ENCODE measurements at regions not wholly inside any gene's neighbourhood (a gene's known extent, or its start where the extent isn't known, plus 50 kb on each side); places are given as distances from the start of the nearest gene placed in this dataset.

- POLR2A ChIA-PET = no interaction called here
- no peaks in the 10 kb centered on the region for H3K36me3 Mint-ChIP-seq (ENCODE audit: low read depth)
- H3K27me3 Mint-ChIP-seq = no peaks in the 10 kb centered on the region
- no peak for DNase-seq
- CTCF ChIA-PET = no interaction called here
- H3K9me3 Mint-ChIP-seq = no peaks in the 10 kb centered on the region
- no peak overlapping the region for H3K27ac Mint-ChIP-seq
- no peak overlapping the region for H3K4me3 Mint-ChIP-seq
- H3K4me1 Mint-ChIP-seq = no peaks in the 10 kb centered on the region
Measured at GRCh38 chr2:187918996-187919821, 365.0 kb upstream of the TFPI start.

GRCh38 chr2:187920511-187920910 is 366.3 kb upstream of the TFPI start:
- no peak for DNase-seq
- Mint-ChIP-seq H3K9me3 (no peaks in the 10 kb centered on the region), H3K36me3 (ENCODE audit: low read depth) (no peaks in the 10 kb centered on the region), H3K4me1 (no peaks in the 10 kb centered on the region), H3K27me3 (no peaks in the 10 kb centered on the region), H3K27ac (no peak overlapping the region), H3K4me3 (no peak overlapping the region)
- CTCF ChIA-PET = no interaction called here
- POLR2A ChIA-PET = no interaction called here

GRCh38 chr2:187922846-187923245 is 368.6 kb upstream of the TFPI start:
- H3K9me3 Mint-ChIP-seq = no peaks in the 10 kb centered on the region
- CTCF ChIA-PET = no interaction called here
- DNase-seq = no peak
- H3K36me3 Mint-ChIP-seq (ENCODE audit: low read depth) = no peaks in the 10 kb centered on the region
- H3K27ac Mint-ChIP-seq = no peak overlapping the region
- no peaks in the 10 kb centered on the region for H3K4me1 Mint-ChIP-seq
- H3K4me3 Mint-ChIP-seq = no peak overlapping the region
- POLR2A ChIA-PET = no interaction called here
- H3K27me3 Mint-ChIP-seq = no peaks in the 10 kb centered on the region

GRCh38 chr2:187924293-187924692 is 367.4 kb upstream of the GULP1 start:
- POLR2A ChIA-PET = no interaction called here
- no peak overlapping the region for H3K4me3 Mint-ChIP-seq
- CTCF ChIA-PET = no interaction called here

GRCh38 chr2:187934236-187934635 is 357.4 kb upstream of the GULP1 start:
- no peaks in the 10 kb centered on the region for H3K27me3 Mint-ChIP-seq
- no peak for DNase-seq
- ChIA-PET CTCF (no interaction called here), POLR2A (no interaction called here)
- H3K27ac Mint-ChIP-seq = no peak overlapping the region
- peaks cover 3% of the 10 kb centered on the region for H3K9me3 Mint-ChIP-seq
- no peak overlapping the region for H3K4me3 Mint-ChIP-seq
- H3K4me1 Mint-ChIP-seq = no peaks in the 10 kb centered on the region
- no peaks in the 10 kb centered on the region for H3K36me3 Mint-ChIP-seq (ENCODE audit: low read depth)

More at GRCh38 chr2:187924293-187924692, 367.4 kb upstream of the GULP1 start:
- no peaks in the 10 kb centered on the region for H3K36me3 Mint-ChIP-seq (ENCODE audit: low read depth)
- H3K27ac Mint-ChIP-seq = no peak overlapping the region
- no peak for DNase-seq
- no peaks in the 10 kb centered on the region for H3K4me1 Mint-ChIP-seq
- H3K9me3 Mint-ChIP-seq = no peaks in the 10 kb centered on the region
- H3K27me3 Mint-ChIP-seq = no peaks in the 10 kb centered on the region

- CTCF ChIA-PET = no interaction called here
- H3K27ac Mint-ChIP-seq = no peak overlapping the region
- peaks cover 3% of the 10 kb centered on the region for H3K9me3 Mint-ChIP-seq
- POLR2A ChIA-PET = no interaction called here
- H3K4me3 Mint-ChIP-seq = no peak overlapping the region
- no peak for DNase-seq
- H3K4me1 Mint-ChIP-seq = no peaks in the 10 kb centered on the region
- no peaks in the 10 kb centered on the region for H3K36me3 Mint-ChIP-seq (ENCODE audit: low read depth)
- H3K27me3 Mint-ChIP-seq = no peaks in the 10 kb centered on the region
Measured at GRCh38 chr2:187934692-187935091, 357.0 kb upstream of the GULP1 start.

GRCh38 chr2:187935126-187935525 is 356.5 kb upstream of the GULP1 start:
- H3K27ac Mint-ChIP-seq = no peak overlapping the region
- no peaks in the 10 kb centered on the region for H3K4me1 Mint-ChIP-seq
- DNase-seq = no peak
- peaks cover 3% of the 10 kb centered on the region for H3K9me3 Mint-ChIP-seq
- H3K36me3 Mint-ChIP-seq (ENCODE audit: low read depth) = no peaks in the 10 kb centered on the region
- ChIA-PET CTCF (no interaction called here), POLR2A (no interaction called here)
- no peak overlapping the region for H3K4me3 Mint-ChIP-seq
- no peaks in the 10 kb centered on the region for H3K27me3 Mint-ChIP-seq

- Mint-ChIP-seq H3K27ac (no peak overlapping the region), H3K4me1 (no peaks in the 10 kb centered on the region), H3K27me3 (no peaks in the 10 kb centered on the region), H3K36me3 (ENCODE audit: low read depth) (no peaks in the 10 kb centered on the region), H3K4me3 (no peak overlapping the region), H3K9me3 (peaks cover 3% of the 10 kb centered on the region)
- DNase-seq = no peak
- ChIA-PET POLR2A (no interaction called here), CTCF (interaction anchor here (0.8 kb wide), 1 partner anchor 9 kb away, joined by 3 read pairs; no protein-coding TSS in a partner anchor)
Measured at GRCh38 chr2:187936228-187936627, 355.4 kb upstream of the GULP1 start.

GRCh38 chr2:187939180-187939579 is 352.5 kb upstream of the GULP1 start:
- H3K9me3 Mint-ChIP-seq = no peaks in the 10 kb centered on the region
- H3K27me3 Mint-ChIP-seq = no peaks in the 10 kb centered on the region
- H3K36me3 Mint-ChIP-seq (ENCODE audit: low read depth) = no peaks in the 10 kb centered on the region
- ChIA-PET CTCF (no interaction called here), POLR2A (no interaction called here)
- no peaks in the 10 kb centered on the region for H3K4me1 Mint-ChIP-seq
- H3K4me3 Mint-ChIP-seq = no peak overlapping the region
- H3K27ac Mint-ChIP-seq = no peak overlapping the region
- DNase-seq = no peak

- no peak for DNase-seq
- POLR2A ChIA-PET = no interaction called here
- CTCF ChIA-PET = no interaction called here
- peaks cover 3% of the 10 kb centered on the region for H3K9me3 Mint-ChIP-seq
- H3K27ac Mint-ChIP-seq = no peak overlapping the region
- H3K4me1 Mint-ChIP-seq = no peaks in the 10 kb centered on the region
- H3K36me3 Mint-ChIP-seq (ENCODE audit: low read depth) = no peaks in the 10 kb centered on the region
- no peaks in the 10 kb centered on the region for H3K27me3 Mint-ChIP-seq
- H3K4me3 Mint-ChIP-seq = no peak overlapping the region
Measured at GRCh38 chr2:187942876-187943275, 348.8 kb upstream of the GULP1 start.

GRCh38 chr2:187943772-187944369 is 347.8 kb upstream of the GULP1 start:
- CTCF ChIA-PET = no interaction called here
- Mint-ChIP-seq H3K4me1 (no peaks in the 10 kb centered on the region), H3K27me3 (no peaks in the 10 kb centered on the region), H3K9me3 (peaks cover 3% of the 10 kb centered on the region), H3K4me3 (no peak overlapping the region), H3K36me3 (ENCODE audit: low read depth) (no peaks in the 10 kb centered on the region), H3K27ac (no peak overlapping the region)
- POLR2A ChIA-PET = no interaction called here
- no peak for DNase-seq

GRCh38 chr2:187949859-187950258 is 341.8 kb upstream of the GULP1 start:
- DNase-seq = no peak
- no peak overlapping the region for H3K4me3 Mint-ChIP-seq
- POLR2A ChIA-PET = no interaction called here
- no peaks in the 10 kb centered on the region for H3K27me3 Mint-ChIP-seq
- H3K36me3 Mint-ChIP-seq (ENCODE audit: low read depth) = no peaks in the 10 kb centered on the region
- H3K27ac Mint-ChIP-seq = no peak overlapping the region
- no peaks in the 10 kb centered on the region for H3K4me1 Mint-ChIP-seq
- CTCF ChIA-PET = no interaction called here
- H3K9me3 Mint-ChIP-seq = peaks cover 5% of the 10 kb centered on the region

- no peak for DNase-seq
- Mint-ChIP-seq H3K4me3 (no peak overlapping the region), H3K27ac (no peak overlapping the region), H3K36me3 (ENCODE audit: low read depth) (no peaks in the 10 kb centered on the region), H3K27me3 (no peaks in the 10 kb centered on the region), H3K4me1 (no peaks in the 10 kb centered on the region), H3K9me3 (peaks cover 5% of the 10 kb centered on the region)
- POLR2A ChIA-PET = no interaction called here
- CTCF ChIA-PET = no interaction called here
Measured at GRCh38 chr2:187951470-187952218, 340.0 kb upstream of the GULP1 start.
